ENCODE measurements at regions not wholly inside any gene's neighbourhood (a gene's known extent, or its start where the extent isn't known, plus 50 kb on each side); places are given as distances from the start of the nearest gene placed in this dataset.

DNA sequence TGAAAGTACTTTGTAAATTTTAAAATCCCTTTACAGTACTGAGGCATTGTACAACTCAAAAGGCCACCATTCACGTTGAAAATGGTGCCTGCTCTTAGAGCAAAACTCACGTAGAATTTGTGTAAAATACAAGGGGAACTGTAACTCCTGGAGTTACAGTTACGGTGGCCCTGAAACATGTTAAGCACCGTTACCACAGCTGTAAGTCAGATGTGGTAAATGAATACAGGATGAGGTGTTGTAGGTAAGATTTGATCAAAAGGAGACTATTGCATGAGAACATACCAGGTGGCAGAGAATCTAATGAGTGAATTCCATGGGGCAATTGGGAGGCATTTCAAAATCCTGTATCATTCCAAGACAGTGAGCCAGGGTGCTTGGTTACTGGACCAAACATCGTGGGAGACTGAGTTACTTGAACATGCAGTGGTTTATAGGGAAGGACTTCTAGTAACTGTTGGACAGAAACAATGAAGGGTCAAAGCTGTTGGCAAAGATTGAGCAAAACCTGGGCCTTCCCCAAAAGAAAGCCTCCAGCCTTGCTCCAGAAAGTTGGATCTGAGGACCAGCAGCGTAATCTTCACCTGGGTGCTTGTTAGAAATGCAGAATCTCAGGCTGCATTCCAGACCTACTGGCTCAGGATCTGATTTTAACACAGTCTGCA, 535.8 kb upstream of the POU3F3 start:
- DNase-seq (ENCODE audit: low spot score) = no peak

DNA sequence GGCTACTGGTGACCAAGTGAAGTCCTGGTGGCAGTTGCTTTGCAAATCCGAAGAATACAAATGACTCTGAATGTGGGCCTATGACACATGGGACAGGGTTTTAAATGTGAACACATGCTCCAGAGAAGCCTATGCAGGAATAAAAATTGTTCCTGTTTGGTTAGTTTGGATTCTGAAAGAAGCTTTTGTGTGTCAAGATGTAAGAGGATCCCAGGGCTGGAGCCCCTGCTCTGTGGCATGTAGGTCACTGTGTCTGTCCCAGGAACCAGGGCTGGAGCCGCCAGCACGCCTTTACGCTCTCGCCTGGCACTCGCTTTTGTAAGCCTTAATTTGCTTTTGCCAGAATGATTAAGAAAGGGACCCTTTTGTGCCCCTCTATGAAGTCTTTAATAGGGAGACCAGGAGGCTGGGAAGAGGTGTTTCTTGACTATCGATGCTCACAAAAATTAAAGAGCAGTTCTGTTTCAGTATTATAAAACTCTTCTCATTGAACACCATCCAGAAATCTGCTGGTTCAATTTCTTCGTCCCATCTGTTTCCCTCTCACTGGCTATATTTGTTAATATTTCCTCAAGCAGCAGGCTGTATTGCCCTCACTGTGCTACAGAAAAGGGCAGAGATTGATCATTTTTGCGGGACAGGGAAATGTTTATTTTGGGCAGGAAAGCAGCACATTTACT, 532.7 kb upstream of the POU3F3 start:
- DNase-seq (ENCODE audit: low spot score) = no peak

DNA sequence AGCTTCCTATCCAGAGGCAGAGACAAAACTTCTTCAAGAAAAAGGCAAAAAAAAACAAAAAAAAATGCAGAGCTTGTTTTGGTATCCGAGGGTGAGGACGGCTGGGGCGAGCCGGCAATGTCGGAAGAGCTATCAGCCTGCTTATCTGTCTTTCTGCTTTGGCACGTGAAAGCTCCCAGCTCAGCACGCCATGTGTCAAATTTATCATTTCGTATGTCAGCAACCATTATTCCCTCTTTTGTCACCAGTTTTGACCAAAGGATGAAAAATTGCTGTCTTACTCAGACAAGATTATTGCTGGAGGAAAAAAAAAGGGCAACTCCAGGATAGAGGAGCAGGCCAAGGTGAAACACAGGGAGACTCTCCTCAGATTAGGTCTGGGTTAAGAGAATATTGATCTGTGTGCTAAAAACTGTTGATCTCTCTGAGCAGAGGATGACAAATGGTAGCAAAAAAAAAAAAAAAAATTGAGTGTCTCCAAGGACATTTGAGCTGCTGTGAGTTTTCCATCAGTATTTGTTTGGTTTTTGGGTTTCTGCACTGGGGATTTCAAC, 532.0 kb upstream of the POU3F3 start:
- no peak for DNase-seq (ENCODE audit: low spot score)

DNA sequence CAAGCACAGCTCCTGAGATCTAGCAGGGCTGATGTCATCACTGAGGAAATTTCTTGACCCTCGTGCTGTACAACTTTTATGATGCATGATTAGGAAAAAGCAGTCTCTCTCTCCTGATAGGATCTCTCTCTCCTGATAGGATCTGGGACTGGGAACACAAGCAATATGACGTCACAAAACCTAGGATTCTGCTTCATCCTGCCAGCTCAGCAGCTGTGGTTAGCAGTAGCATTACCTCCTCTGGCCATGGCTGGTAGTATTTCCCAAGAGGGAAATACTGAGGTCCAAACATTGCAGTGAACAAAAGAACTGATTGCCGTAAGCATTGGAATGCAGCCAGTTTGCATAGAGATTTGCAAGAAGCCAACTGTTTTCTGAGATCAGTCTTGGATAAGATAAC, 521.2 kb upstream of the POU3F3 start:
- peak; percentile 15 for DNase-seq (ENCODE audit: low spot score)

DNA sequence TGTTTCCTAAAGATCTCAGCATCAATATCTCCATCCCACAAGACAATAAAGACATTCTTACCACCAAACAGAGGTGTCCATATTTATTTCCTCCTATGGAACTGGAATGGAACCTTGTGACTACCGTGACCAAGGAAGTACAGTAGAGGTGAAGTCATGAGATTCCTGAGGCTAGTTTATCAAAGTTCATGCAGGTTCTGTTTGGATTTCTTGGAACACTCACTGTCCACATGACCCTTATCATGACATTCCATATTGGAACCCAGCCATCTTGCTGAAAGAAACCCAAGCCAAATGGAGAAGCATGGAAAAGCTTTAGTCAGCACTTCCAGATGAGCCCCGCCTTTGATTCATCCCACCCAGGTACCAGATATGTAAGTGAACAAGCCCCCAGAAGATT, 516.0 kb upstream of the POU3F3 start:
- no peak for DNase-seq (ENCODE audit: low spot score)

DNA sequence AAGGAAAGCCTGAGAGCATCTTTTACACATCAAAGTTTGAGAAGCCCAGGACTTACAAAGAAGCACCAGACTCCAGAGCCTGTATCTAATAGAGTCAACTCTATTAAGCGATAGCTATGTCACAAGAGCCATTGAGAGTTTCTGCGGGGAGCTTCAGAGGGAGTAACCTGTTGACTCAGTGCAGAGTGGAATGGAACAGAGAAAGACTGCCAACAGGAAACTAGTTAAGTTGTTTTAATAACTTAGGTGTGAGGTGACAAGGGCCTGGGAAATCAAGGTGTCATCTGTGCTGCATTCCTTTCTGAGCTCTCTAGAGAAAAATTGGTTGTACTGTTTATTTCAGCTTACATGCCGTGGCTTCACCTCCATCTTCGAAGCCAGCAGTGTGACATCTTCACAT, 513.8 kb upstream of the POU3F3 start:
- no peak for DNase-seq (ENCODE audit: low spot score)

DNA sequence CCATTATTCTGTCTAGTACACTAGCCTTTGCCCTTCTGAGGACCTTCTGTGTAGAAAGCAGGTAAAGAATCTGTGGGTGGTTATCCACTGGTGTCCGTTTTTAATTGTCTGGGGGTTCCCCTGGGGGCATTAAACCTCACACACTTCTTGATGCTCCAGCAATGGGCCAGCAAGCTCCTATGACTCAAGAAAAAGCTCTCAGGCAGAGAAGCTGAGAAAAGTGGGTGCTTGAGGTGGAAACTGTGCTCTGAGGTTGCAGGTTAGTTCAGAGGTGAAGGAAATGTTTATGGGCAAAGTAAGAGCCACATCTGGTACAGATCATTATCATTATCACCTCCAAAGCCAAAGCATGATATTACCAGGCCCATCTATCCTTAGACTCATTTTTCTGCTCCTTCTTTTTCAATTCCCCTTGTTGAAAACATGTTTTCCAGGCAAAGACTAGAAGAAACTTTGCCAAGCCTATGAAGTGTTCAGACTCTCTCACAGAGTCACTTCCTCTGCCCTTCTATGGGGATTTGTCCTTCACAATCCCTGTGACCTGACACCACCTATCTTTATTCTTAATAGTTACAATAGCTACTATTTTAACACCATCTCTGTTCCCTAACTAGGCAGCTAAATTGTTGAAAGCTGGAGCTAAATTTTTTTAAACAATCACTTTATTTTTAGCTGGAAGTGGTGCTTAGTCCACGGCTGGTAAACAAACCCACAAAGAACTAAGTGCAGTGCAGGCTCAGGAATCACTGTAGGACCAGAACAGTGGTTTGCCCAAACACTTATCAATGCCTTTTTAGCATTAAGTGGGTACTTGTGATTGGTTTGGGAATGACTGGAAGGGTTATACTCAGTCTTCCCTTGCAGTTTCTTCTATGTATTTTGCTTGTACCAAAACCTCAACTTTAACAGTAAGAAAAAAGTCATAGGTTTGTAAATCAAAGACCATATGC, 512.8 kb upstream of the POU3F3 start:
- no peak for DNase-seq (ENCODE audit: low spot score)

DNA sequence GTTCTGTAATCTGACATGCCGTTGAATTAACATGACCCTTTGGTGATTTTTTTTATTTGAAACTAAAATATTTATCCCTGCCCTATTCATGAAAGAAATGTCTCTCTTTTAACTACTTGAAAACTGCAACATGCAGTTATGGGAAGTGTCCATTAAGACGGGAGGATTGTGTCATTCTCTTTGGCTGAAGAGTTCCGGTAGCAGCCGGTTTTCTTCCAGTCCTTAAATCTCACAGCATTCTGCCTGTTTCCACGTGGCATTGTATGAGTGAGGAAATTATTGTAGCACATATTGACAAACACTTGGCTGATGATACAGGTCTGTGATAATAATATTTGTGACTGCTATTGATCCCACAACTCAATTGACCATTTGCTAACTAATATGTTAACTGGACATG, 509.6 kb upstream of the POU3F3 start:
- no peak for DNase-seq (ENCODE audit: low spot score)

DNA sequence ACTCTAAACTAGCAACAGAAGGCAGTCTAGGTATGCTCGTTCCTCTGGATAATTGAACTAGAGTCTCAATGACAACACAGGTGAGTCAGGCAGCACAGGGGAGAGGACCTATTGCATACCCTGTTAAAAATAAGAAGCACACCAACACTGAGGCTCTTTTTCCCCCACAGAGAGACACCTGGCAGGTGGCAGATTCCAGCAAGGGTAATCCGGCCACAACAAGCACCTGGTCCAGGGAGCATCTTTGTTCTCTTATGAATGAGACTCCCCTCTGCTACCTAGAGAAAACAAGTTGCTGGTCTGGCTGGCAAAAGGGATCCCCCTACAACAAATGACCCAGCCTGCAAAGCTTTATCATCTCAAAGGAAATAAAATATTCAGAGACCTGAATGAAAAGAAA, 508.9 kb upstream of the POU3F3 start:
- DNase-seq (ENCODE audit: low spot score) = no peak

DNA sequence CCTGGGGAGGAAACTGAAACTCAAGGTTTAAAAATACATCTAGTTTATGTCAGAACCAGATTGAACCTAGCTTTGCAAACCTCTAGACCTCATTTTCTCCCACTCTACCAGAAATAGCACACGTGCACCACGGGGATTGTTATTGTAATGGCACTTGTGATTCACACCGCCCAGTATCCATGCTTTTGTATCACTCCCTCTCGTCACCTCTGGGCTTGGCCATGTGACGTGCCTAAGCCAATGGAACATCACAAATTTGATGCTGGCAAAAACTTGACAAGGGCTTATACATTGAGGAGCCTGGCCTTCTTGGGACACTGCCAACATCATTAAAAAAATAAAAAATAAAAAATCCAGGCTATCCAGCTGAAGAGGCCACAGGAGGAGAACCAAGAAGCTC, 495.8 kb upstream of the POU3F3 start:
- no peak for DNase-seq (ENCODE audit: low spot score)

DNA sequence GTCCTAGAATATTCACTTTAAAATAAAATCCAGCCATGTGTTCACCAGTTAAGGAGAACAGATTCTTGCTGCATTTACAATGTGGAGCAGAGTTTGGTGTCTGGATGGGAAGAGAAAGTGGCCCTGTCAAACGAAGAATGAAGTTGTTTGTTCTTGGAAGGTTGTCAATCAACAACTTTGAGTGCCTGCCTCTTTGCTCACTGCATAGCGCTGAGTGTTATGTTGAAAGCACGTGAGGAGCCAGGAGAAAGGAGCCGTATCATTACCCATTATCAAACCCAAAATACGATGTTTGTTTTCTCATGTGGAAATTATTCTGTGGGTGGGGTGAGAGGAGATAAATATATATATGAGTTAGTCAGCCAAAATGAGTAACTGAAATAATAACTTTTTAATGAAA, 492.5 kb upstream of the POU3F3 start:
- DNase-seq (ENCODE audit: low spot score) = no peak

DNA sequence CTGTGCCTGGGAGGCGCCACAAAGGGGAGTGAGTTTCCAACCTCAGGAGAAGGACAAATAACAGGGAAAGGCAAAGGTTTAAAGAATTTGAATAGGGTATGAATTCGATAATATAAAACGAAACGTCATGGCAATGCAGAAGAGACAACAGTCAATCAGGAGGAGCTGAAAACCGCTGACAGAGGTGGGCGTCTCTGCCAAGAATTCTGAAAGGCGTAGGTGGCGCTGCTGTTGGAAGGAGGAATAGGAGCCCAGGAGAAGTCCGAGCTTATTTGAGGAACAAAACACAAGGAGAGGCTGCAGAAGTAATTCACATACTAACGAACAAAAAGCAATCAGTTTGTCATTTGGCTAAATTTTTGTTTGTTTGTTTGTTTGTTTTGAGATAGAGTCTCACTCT, 485.8 kb upstream of the POU3F3 start:
- DNase-seq (ENCODE audit: low spot score) = no peak

DNA sequence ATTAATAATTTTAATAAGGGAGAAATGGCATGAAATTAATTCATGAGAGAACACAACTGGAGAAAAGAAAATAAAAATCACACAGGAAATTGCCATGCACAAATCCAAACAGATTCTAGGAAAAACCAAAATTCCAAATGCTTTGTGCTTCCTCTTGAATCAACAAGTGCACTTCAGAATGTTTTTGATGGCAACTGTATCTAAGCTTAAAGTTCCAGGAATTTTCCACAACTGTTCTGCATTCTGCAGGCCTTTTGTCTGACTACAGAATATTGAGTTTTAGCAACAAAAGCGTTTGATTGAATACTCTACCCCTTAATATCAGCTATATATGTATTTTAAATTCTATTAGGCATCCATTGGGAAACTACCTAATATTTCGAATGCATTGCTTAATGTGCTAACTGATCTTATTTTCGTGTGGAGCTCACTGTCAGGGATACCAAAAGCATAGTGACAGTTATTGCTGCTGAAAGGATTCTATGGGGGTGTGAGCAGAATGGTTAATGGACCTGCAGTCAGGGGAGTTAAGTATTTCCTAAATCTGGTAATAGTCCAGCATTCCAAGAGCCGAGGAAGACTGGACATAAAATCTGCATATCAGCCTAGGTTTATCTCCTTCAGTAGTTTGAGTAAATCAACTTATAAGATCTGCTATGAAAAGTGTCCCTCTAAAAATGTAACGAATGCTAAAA, 482.7 kb upstream of the POU3F3 start:
- no peak for DNase-seq (ENCODE audit: low spot score)

DNA sequence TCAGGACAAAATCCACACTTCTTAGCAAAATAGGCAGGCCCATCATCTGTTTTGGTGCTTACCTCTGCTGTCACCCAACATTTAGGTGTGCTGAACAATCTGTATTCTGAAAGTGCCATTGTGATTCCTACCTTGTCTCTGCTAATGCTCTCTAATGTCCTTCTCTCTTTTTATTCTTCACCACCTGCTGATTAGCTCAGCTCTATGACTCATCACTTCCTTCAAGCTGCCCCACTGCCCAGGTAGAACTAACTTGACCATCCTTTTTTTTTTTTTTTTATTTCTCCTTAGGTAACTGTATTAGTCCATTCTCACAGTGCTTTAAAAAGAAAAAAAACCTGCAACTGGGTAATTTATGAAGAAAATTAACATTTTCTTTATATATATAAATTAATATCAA, 478.7 kb upstream of the POU3F3 start:
- peak; percentile 63 for DNase-seq (ENCODE audit: low spot score)

DNA sequence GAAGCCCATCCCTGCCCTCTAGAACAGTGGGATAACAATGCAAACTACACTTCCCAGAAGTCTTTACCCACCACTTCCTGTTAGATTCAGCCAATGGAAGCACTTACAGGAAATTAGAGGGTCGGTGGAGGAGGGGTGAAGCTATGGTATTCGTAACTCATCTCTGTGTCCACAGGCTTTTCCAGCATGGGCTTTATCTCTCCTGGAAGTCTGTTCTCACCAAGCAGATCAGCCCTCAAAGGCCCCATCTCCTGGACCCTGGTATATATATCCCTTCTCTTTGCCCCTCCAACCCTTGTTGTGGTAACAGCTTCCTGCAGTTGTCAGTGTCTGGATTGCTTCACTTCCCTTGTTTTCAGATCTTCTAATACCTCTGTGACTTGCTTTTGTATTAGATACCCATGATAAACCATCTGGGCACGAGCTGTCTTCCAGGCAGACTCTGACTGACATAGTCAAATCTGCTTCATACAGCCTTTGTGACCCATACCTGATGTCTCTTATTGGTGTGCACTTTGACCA, 475.0 kb upstream of the POU3F3 start:
- peak; percentile 44 for DNase-seq (ENCODE audit: low spot score)

DNA sequence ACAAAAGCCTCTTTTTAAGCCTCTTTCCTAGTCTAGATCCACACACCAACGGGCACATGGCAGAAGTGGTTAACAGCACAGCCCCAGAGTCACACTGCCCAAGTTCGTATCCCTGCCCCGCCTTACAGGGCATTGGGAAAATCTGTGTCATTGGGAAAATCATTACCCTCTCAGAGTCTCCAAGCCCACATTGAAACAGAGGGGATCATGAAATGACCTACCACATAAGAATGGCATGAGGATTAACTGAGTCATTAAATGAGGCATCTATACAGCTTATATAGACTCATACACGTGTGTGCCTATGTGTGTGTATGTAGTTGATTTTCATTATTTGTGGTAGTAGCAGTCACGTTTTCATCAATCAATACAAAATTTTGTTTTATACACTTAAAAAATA, 469.0 kb upstream of the POU3F3 start:
- DNase-seq (ENCODE audit: low spot score) = no peak

DNA sequence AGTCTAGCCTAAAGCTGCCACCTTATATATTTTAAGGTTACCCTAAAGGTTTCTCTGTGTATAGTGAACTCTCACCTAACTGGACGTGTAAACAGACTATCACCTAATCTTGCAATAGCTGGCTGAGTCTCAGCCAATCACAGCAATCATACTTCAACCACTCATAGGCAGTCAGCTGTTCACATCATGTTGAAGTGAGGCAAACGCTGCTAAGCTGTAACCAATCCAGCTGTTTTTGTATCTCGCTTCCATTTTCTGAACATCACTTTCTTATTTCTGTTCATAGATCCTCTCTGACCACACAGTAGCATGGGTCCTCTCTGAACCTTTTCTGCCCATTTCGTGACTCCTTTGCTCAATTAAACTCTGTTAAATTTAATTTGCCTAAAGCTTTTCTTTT, 468.2 kb upstream of the POU3F3 start:
- no peak for DNase-seq (ENCODE audit: low spot score)

DNA sequence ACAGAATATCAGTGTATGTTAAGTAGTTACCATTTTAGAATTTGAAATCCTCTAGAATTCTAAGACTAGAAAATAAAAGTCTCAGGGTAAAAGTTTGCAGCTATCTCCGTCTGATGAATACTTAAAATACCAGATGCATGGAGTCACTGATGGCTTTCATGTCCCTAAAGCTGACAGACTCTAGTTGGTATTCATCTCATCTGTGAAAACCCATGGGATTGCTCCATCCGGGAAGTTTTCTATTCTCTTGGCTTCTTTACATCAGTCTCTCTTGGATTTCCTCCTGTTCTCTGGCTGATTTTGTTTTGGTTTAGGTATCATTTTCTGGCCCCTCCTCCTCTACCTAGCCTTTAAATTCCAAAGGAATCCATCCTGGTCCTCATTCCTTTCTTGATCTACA, 465.6 kb upstream of the POU3F3 start:
- no peak for DNase-seq (ENCODE audit: low spot score)

DNA sequence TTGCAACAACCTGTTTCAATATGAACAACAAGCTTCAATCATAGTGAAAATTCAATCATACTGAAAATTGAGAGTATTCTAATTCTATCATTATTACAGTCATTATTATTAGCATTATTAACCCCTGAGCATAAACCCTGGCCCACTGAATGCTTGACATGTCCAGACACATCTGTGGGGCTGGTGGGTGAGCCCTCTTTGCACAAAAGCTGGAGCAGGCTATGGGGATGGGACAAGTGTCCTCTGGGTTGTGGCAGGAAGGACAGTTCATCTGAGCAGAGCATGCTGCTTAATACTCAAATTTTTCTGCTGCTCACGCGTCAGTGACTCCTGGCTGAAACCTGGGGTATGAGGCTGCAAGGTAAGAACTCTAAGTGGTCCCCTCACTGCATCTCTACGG, 451.1 kb upstream of the POU3F3 start:
- DNase-seq (ENCODE audit: low spot score) = no peak

DNA sequence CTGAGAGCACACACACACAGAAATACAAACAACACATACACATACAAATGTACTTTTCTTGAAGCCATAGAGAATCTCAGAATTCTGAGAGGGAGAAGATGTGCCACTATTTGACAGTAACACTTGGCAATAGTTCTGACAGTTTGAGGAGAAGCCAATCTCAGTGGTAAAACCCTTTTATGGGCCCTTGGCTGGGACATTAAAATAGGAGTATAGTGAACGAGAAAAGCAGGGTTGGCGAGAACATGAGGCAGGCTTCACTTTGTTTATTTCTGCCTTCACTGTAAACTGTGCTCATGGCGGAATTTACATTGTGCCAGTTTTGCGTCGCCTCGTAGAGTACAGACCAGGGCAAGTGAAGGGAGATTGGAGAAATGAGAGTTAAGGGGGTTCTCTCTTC, 449.4 kb upstream of the POU3F3 start:
- DNase-seq (ENCODE audit: low spot score) = no peak

DNA sequence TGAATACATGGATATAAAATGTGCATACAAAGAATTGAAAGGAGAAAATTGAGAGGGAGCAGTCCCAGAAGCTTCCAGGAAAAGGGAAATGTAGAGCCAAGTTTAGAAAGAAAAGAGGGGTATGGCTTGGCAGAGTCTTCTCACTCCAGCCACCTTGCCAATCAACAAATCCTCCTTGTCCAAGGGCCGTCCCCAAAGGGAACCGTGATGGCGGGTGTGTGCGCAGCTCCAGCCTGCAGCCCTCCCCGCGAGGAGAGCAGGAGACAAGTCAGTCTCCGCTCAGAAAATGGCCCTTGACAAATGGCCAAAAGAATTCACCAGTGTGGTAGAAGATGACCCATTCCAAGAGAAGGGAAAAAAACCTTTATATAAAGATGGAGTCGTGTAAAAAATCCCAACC, 448.3 kb upstream of the POU3F3 start:
- DNase-seq (ENCODE audit: low spot score) = no peak

DNA sequence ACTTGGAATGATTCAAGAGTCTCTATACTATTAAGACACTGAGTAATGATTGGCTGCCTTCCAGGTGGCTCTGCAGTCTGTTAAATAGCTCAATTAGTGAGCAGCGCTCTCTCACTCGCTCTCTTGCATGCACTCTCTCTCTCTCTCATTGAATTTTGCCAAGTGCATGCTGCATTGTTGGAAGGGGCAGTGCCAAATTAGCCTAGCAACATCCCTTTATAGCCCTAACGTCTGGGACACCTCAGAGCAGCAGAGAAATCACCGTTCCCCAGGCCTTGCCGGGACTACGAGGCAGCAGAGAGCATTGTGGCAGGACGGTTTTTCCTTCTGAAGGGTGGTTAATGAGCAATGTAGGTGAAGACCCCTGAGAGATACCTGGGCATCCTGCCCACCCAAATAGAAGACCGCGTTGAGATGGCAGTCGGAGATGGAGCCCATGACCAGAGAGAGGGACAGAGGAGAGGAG, 447.6 kb upstream of the POU3F3 start:
- DNase-seq (ENCODE audit: low spot score) = no peak
